ENCODE measurements at regions not wholly inside any gene's neighbourhood (a gene's known extent, or its start where the extent isn't known, plus 50 kb on each side); places are given as distances from the start of the nearest gene placed in this dataset.

GRCh38 chr10:29725133-29725720 lies 90.5 kb upstream of the SVIL start:
- Mint-ChIP-seq H3K4me1 (peaks cover 59% of the 10 kb centered on the region), H3K36me3 (peaks cover 17 to 29% of the 10 kb centered on the region in 2 donors), H3K9me3 (peaks cover 3 to 9% (median 5%) of the 10 kb centered on the region in 7 donors), H3K27me3 (ENCODE audit: low read depth in 3 of 3) (no peaks in the 10 kb centered on the region), H3K4me3 (peak overlapping the region; percentile 38 to 75), H3K27ac (peak overlapping the region; percentile 78 to 94 (median 86))
- H2AFZ ChIP-seq (ENCODE audit: insufficient read depth, low read depth, low read length, poor library complexity, severe bottlenecking), result no peak overlapping the region
- peaks cover 4 to 9% of the 10 kb centered on the region in 2 donors for H3K36me3 ChIP-seq (replicated peaks in 1 of 2; ENCODE audit: control insufficient read depth in 1 of 2, insufficient read depth in 2 of 2, low read length in 2 of 2)
- peaks cover 35% of the 10 kb centered on the region for H4K20me1 ChIP-seq (ENCODE audit: insufficient read depth, low read length)
- H3K27me3 ChIP-seq (ENCODE audit: control insufficient read depth in 2 of 2, insufficient read depth in 2 of 2, low read length in 2 of 2), result no peaks in the 10 kb centered on the region
- DNase-seq, result peak; percentile 63 to 72 (median 66)
- intact Hi-C loops (cut with micrococcal nuclease), result no loop called here
- no peak for TF ChIP-seq CTCF (IDR thresholded peaks at IDR 0.05)
- H3K4me2 ChIP-seq (replicated peaks; ENCODE audit: extremely low read depth, low read length, poor library complexity, severe bottlenecking), result peak overlapping the region; percentile 62
- peaks cover 5 to 7% of the 10 kb centered on the region in 2 donors for H3K9me3 ChIP-seq (replicated peaks in 1 of 2; ENCODE audit: control insufficient read depth in 1 of 2, insufficient read depth in 1 of 2, low read length in 2 of 2)
- peaks cover 34 to 40% of the 10 kb centered on the region in 2 donors for H3K4me1 ChIP-seq (ENCODE audit: control insufficient read depth in 1 of 2, insufficient read depth in 2 of 2, low read length in 2 of 2)
- no peak overlapping the region for H3K9ac ChIP-seq (ENCODE audit: insufficient read depth, low read length, poor library complexity, severe bottlenecking)
- peak overlapping the region in 1 of 3 experiments; percentile 56 for H3K4me3 ChIP-seq (replicated peaks in 1 of 3; ENCODE audit: low read depth in 2 of 3, low read length in 3 of 3)
- H3K79me2 ChIP-seq (ENCODE audit: insufficient read depth, low read length), result peaks cover 88% of the 10 kb centered on the region
- peak overlapping the region; percentile 48 to 68 for H3K27ac ChIP-seq (ENCODE audit: low read depth in 1 of 2, low read length in 2 of 2)
- WGBS (ENCODE audit: insufficient coverage), result 21% methylated on average over 3 of the region's 6 CpGs

- H3K4me3 ChIP-seq (replicated peaks in 1 of 3; ENCODE audit: low read depth in 2 of 3, low read length in 3 of 3), result peak overlapping the region in 1 of 3 experiments; percentile 1
- H3K4me1 ChIP-seq (ENCODE audit: control insufficient read depth in 1 of 2, insufficient read depth in 2 of 2, low read length in 2 of 2), result peaks cover 34 to 42% of the 10 kb centered on the region in 2 donors
- peaks cover 14 to 24% of the 10 kb centered on the region in 2 donors for H3K36me3 Mint-ChIP-seq
- peaks cover 7 to 17% (median 12%) of the 10 kb centered on the region in 7 donors for H3K9me3 Mint-ChIP-seq
- H2AFZ ChIP-seq (ENCODE audit: insufficient read depth, low read depth, low read length, poor library complexity, severe bottlenecking), result no peak overlapping the region
- peaks cover 8 to 14% of the 10 kb centered on the region in 2 donors for H3K9me3 ChIP-seq (replicated peaks in 1 of 2; ENCODE audit: control insufficient read depth in 1 of 2, insufficient read depth in 1 of 2, low read length in 2 of 2)
- H3K36me3 ChIP-seq (replicated peaks in 1 of 2; ENCODE audit: control insufficient read depth in 1 of 2, insufficient read depth in 2 of 2, low read length in 2 of 2), result peaks cover 0 to 4% of the 10 kb centered on the region in 2 donors
- TF ChIP-seq CTCF (IDR thresholded peaks at IDR 0.05), result no peak
- H3K79me2 ChIP-seq (ENCODE audit: insufficient read depth, low read length), result peaks cover 88% of the 10 kb centered on the region
- H3K4me2 ChIP-seq (replicated peaks; ENCODE audit: extremely low read depth, low read length, poor library complexity, severe bottlenecking), result peak overlapping the region; percentile 44
- H3K9ac ChIP-seq (ENCODE audit: insufficient read depth, low read length, poor library complexity, severe bottlenecking), result no peak overlapping the region
- peaks cover 39% of the 10 kb centered on the region for H4K20me1 ChIP-seq (ENCODE audit: insufficient read depth, low read length)
- peaks cover 55% of the 10 kb centered on the region for H3K4me1 Mint-ChIP-seq
- peak overlapping the region in 1 of 2 donors; percentile 37 for H3K4me3 Mint-ChIP-seq
- H3K27ac ChIP-seq (ENCODE audit: low read depth in 1 of 2, low read length in 2 of 2), result peak overlapping the region in 1 of 2 donors; percentile 68
- H3K27ac Mint-ChIP-seq, result peak overlapping the region in 6 of 7 donors; percentile 53 to 77 (median 70)
- DNase-seq, result peak in 2 of 3 donors; percentile 20 to 30
- no peaks in the 10 kb centered on the region for H3K27me3 Mint-ChIP-seq (ENCODE audit: low read depth in 3 of 3)
- no peaks in the 10 kb centered on the region for H3K27me3 ChIP-seq (ENCODE audit: control insufficient read depth in 2 of 2, insufficient read depth in 2 of 2, low read length in 2 of 2)
- WGBS (ENCODE audit: insufficient coverage), result no CpG with 5 or more reads among the region's 2 CpGs
- intact Hi-C loops (cut with micrococcal nuclease), result no loop called here
Measured at GRCh38 chr10:29723726-29724125, 89.0 kb upstream of the SVIL start.

All from CD14-positive monocyte (primary cell).